Hepatocyte (in vitro differentiated cells): ENCODE measurements at regions not wholly inside any gene's neighbourhood (a gene's known extent, or its start where the extent isn't known, plus 50 kb on each side); places are given as distances from the start of the nearest gene placed in this dataset.

Experiments
- DNase-seq: peaks from one replicate; pipeline ENCODE4 v3.0.0-alpha.2; 2016; ENCODE audit warnings: low spot score
- H2AFZ ChIP-seq: fragments of 200-600 bp; sonication (generic); 2 replicates; pipeline ENCODE4 v1.6.0; 2016; ENCODE audit warnings: antibody characterized with exemption, mild to moderate bottlenecking
- H3K27ac ChIP-seq: fragments of 200-600 bp; sonication (generic); 2 replicates; pipeline ENCODE4 v1.5.1; 2016; ENCODE audit warnings: mild to moderate bottlenecking
- H3K27me3 ChIP-seq: fragments of 200-600 bp; sonication (generic); 2 replicates; pipeline ENCODE4 v1.6.1; 2016
- H3K36me3 ChIP-seq: fragments of 200-600 bp; sonication (generic); replicated peaks from 2 replicates; pipeline ENCODE4 v1.5.1; 2016; ENCODE audit warnings: low read depth; ENCODE audit not compliant: insufficient read depth
- H3K4me1 ChIP-seq: fragments of 200-600 bp; sonication (generic); 2 replicates; pipeline ENCODE4 v1.5.1; 2016; ENCODE audit warnings: mild to moderate bottlenecking, moderate library complexity; ENCODE audit not compliant: insufficient read depth
- H3K4me2 ChIP-seq: fragments of 200-600 bp; sonication (generic); 2 replicates; pipeline ENCODE4 v1.6.0; 2016
- H3K4me3 ChIP-seq: fragments of 200-600 bp; sonication (generic); 2 replicates; pipeline ENCODE4 v1.5.1; 2016; ENCODE audit warnings: mild to moderate bottlenecking
- H3K79me2 ChIP-seq: fragments of 200-600 bp; sonication (generic); 2 replicates; pipeline ENCODE4 v1.6.0; 2017; ENCODE audit warnings: mild to moderate bottlenecking
- H3K9me2 ChIP-seq: fragments of 200-600 bp; sonication (generic); replicated peaks from 2 replicates; pipeline ENCODE4 v1.6.0; 2017; ENCODE audit warnings: mild to moderate bottlenecking; ENCODE audit not compliant: insufficient read depth
- H3K9me3 ChIP-seq: fragments of 200-600 bp; sonication (generic); 2 replicates; pipeline ENCODE4 v1.5.1; 2016; ENCODE audit warnings: low read depth, mild to moderate bottlenecking
- H4K20me1 ChIP-seq: fragments of 200-600 bp; sonication (generic); 2 replicates; pipeline ENCODE4 v1.6.0; 2016; ENCODE audit warnings: mild to moderate bottlenecking; ENCODE audit not compliant: insufficient read depth, poor library complexity, severe bottlenecking
- CTCF ChIP-seq: fragments of 200-600 bp; sonication (generic); IDR thresholded peaks from 2 replicates; pipeline ENCODE4 v1.5.1; 2016; ENCODE audit warnings: antibody characterized with exemption, mild to moderate bottlenecking; ENCODE audit not compliant: poor library complexity
- EZH2 ChIP-seq: fragments of 200-600 bp; sonication (generic); IDR thresholded peaks from 2 replicates; pipeline ENCODE4 v1.6.1; 2016; ENCODE audit warnings: antibody characterized with exemption, mild to moderate bottlenecking, borderline replicate concordance
- EZH2phosphoT487 ChIP-seq: fragments of 200-600 bp; sonication (generic); IDR thresholded peaks from one replicate; pipeline ENCODE4 v1.6.1; 2018; ENCODE audit warnings: antibody characterized with exemption, mild to moderate bottlenecking, low read depth, moderate library complexity; ENCODE audit not compliant: unreplicated experiment, severe bottlenecking
- WGBS: methylation state at CpG from one replicate; pipeline ENCODE4 v1.1.6; 2016; ENCODE audit warnings: low lambda C conversion rate; ENCODE audit errors: missing lambda C conversion rate; 5-methylcytosine and 5-hydroxymethylcytosine counted together

GRCh38 chr9:82216435-82216834 is 227.9 kb downstream of the SPATA31D1 start:
- H3K27me3 ChIP-seq, result no peaks in the 10 kb centered on the region
- no peak overlapping the region for H3K4me3 ChIP-seq
- no peak overlapping the region for H3K27ac ChIP-seq
- H3K9me3 ChIP-seq, result no peaks in the 10 kb centered on the region
- no peak for DNase-seq
- H3K4me1 ChIP-seq, result no peaks in the 10 kb centered on the region
- H3K4me2 ChIP-seq, result no peak overlapping the region
- H4K20me1 ChIP-seq, result no peaks in the 10 kb centered on the region
- no peak for TF ChIP-seq EZH2
- TF ChIP-seq CTCF, result no peak
- TF ChIP-seq EZH2phosphoT487, result no peak
- H3K9me2 ChIP-seq, result no peaks in the 10 kb centered on the region
- H2AFZ ChIP-seq, result no peak overlapping the region
- 90% methylated on average over 5 of the region's 5 CpGs for whole genome bisulfite sequencing
- H3K79me2 ChIP-seq, result no peaks in the 10 kb centered on the region
- no peaks in the 10 kb centered on the region for H3K36me3 ChIP-seq

GRCh38 chr9:82223442-82223841 is 234.9 kb downstream of the SPATA31D1 start:
- Histone ChIP-seq H3K27ac (no peak overlapping the region), H3K9me2 (no peaks in the 10 kb centered on the region), H3K4me1 (no peaks in the 10 kb centered on the region), H4K20me1 (no peaks in the 10 kb centered on the region), H2AFZ (no peak overlapping the region), H3K36me3 (no peaks in the 10 kb centered on the region), H3K4me3 (no peak overlapping the region), H3K27me3 (no peaks in the 10 kb centered on the region), H3K79me2 (no peaks in the 10 kb centered on the region), H3K9me3 (no peaks in the 10 kb centered on the region), H3K4me2 (no peak overlapping the region)
- TF ChIP-seq CTCF (no peak), EZH2phosphoT487 (no peak), EZH2 (no peak)
- no peak for DNase-seq
- WGBS, result 86% methylated on average over 3 of the region's 3 CpGs

- no peaks in the 10 kb centered on the region for H4K20me1 ChIP-seq
- no peaks in the 10 kb centered on the region for H3K36me3 ChIP-seq
- DNase-seq, result no peak
- no peak overlapping the region for H3K4me3 ChIP-seq
- H3K9me3 ChIP-seq, result peaks cover 6% of the 10 kb centered on the region
- no peak overlapping the region for H3K27ac ChIP-seq
- no peak overlapping the region for H3K4me2 ChIP-seq
- no peaks in the 10 kb centered on the region for H3K79me2 ChIP-seq
- no peaks in the 10 kb centered on the region for H3K9me2 ChIP-seq
- H3K27me3 ChIP-seq, result no peaks in the 10 kb centered on the region
- TF ChIP-seq EZH2phosphoT487 (no peak), CTCF (no peak), EZH2 (no peak)
- no peaks in the 10 kb centered on the region for H3K4me1 ChIP-seq
- no peak overlapping the region for H2AFZ ChIP-seq
- WGBS, result 96% methylated on average over 2 of the region's 2 CpGs
These were observed 242.8 kb downstream of the SPATA31D1 start for GRCh38 chr9:82231411-82231810.
